VCaP (cell line): ENCODE measurements at regions not wholly inside any gene's neighbourhood (a gene's known extent, or its start where the extent isn't known, plus 50 kb on each side); places are given as distances from the start of the nearest gene placed in this dataset.

Source experiments
- H3K27ac ChIP-seq: fragments of 450-650 bp; 2 replicates; pipeline ENCODE4 v1.5.1; 2017
- CTCF ChIP-seq: fragments of 450-650 bp; conservative IDR thresholded peaks from 2 replicates; pipeline ENCODE4 v1.5.1; 2017; ENCODE audit warnings: mild to moderate bottlenecking, moderate library complexity

- no peak for TF ChIP-seq CTCF
- peak overlapping the region; percentile 20; the same call in 1 of the 2 replicates for H3K27ac ChIP-seq
These were observed 68.7 kb upstream of the ACSL3 start for GRCh38 chr2:222792001-222792611.

- no peak for TF ChIP-seq CTCF
- peak overlapping the region; percentile 99 for H3K27ac ChIP-seq
These were observed 66.0 kb upstream of the ACSL3 start for GRCh38 chr2:222794585-222795449.

- H3K27ac ChIP-seq = peak overlapping the region; percentile 99
- TF ChIP-seq CTCF = no peak
These were observed 65.1 kb upstream of the ACSL3 start for GRCh38 chr2:222795450-222796357.

GRCh38 chr2:222796413-222797103, 64.3 kb upstream of the ACSL3 start:
- no peak for TF ChIP-seq CTCF
- H3K27ac ChIP-seq = peak overlapping the region; percentile 99

GRCh38 chr2:222797261-222797660, 63.6 kb upstream of the ACSL3 start:
- TF ChIP-seq CTCF = peak; percentile 68
- peak overlapping the region; percentile 99 for H3K27ac ChIP-seq

- TF ChIP-seq CTCF = no peak
- H3K27ac ChIP-seq = peak overlapping the region; percentile 99
These were observed 63.0 kb upstream of the ACSL3 start for GRCh38 chr2:222797871-222798270.
